GM12891 (cell line): ENCODE measurements at regions not wholly inside any gene's neighbourhood (a gene's known extent, or its start where the extent isn't known, plus 50 kb on each side); places are given as distances from the start of the nearest gene placed in this dataset.

ENCODE experiments used
- DNase-seq: peaks from one replicate; pipeline ENCODE4 v3.0.0; 2011; ENCODE audit warnings: low spot score; ENCODE audit not compliant: insufficient read length
- FAIRE-seq: peaks from 2 replicates; lab custom pipeline; 2011; peaks lifted over from hg19 to GRCh38; lab: Jason Lieb, UNC
- PAX5 ChIP-seq: IDR thresholded peaks from 2 replicates; pipeline ENCODE4 v1.6.1; 2011; ENCODE audit warnings: low read length, moderate library complexity, mild to moderate bottlenecking; ENCODE audit not compliant: insufficient read depth, severe bottlenecking
- POLR2A ChIP-seq: IDR thresholded peaks from 2 replicates; pipeline ENCODE4 v1.6.1; 2011; ENCODE audit warnings: low read depth, low read length, control low read depth
- POLR2AphosphoS5 ChIP-seq: IDR thresholded peaks from 2 replicates; pipeline ENCODE4 v1.6.1; 2011; ENCODE audit warnings: low read depth, low read length, control low read depth
- POU2F2 ChIP-seq: IDR thresholded peaks from 2 replicates; pipeline ENCODE4 v1.6.1; 2011; ENCODE audit warnings: low read depth, mild to moderate bottlenecking, control low read depth, low read length, moderate library complexity
- SPI1 ChIP-seq: IDR thresholded peaks from 2 replicates; pipeline ENCODE4 v1.6.1; 2011; ENCODE audit warnings: low read depth, low read length, control low read depth
- TAF1 ChIP-seq: IDR thresholded peaks from 2 replicates; pipeline ENCODE4 v1.6.1; 2011; ENCODE audit warnings: low read depth, low read length, control low read depth

DNA sequence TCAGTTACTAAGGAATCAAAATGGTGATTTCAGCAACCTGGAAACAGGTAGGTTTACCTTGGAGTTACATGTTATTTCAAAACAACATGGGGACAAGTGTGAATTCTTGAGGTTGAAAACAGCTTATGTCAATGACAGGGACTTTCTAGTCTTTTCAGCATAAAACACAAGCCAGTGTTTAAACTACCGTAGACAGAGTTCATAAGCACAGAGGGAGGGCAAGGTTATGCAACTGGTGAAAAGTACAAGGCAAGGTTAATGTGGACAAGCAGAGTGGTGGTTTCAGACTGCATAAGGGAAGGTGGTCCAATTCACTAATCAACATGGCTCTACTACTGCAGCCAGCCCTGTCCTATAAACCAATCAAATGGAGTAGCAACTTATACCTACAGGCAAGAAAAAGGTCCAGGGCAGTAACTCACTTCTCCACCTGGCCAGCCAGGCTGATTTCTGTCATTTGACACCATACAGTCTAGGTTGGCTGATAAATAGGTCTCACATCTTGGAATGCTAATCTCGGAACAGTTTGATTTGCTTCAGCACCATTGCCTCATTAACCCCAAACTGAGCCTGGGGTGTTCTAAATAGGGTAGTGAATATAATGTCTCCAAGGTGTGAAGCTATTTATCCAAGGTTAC is 250.3 kb upstream of the PROX1 start:
- DNase-seq (no peak), FAIRE-seq (no peak)
- TF ChIP-seq POLR2A (no peak), POU2F2 (no peak), PAX5 (no peak), TAF1 (no peak)

GRCh38 chr1:213738658-213739057 is 249.1 kb upstream of the PROX1 start:
- FAIRE-seq (no peak), DNase-seq (no peak)
- no peak for TF ChIP-seq TAF1
- TF ChIP-seq PAX5, result no peak
- no peak for TF ChIP-seq POLR2AphosphoS5
- TF ChIP-seq POLR2A, result no peak
- TF ChIP-seq SPI1, result no peak
- TF ChIP-seq POU2F2, result no peak

- DNase-seq (no peak), FAIRE-seq (no peak)
- no peak for TF ChIP-seq POU2F2
These were observed 244.8 kb upstream of the PROX1 start for GRCh38 chr1:213742992-213743391.

DNA sequence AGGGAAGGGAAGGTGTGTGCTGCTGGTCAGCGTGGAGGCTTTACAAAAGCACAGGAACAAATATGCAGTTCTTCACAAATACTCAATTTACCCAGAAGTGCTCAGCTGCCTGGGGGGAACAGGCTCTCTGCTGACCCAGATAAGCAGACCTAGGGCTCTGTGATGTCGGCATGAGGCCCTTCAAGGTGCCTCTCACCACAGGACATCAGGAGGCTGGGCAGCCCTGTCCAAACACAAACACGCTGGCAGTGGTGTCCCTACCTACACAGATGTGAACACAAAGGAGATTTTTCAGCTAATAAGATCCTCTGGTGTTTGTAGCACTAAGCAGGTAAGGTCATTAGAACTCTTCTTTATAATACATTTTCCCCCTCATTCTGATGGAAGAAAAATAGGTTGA is 243.0 kb upstream of the PROX1 start:
- no peak for TF ChIP-seq PAX5
- no peak for DNase-seq
- no peak for FAIRE-seq

DNA sequence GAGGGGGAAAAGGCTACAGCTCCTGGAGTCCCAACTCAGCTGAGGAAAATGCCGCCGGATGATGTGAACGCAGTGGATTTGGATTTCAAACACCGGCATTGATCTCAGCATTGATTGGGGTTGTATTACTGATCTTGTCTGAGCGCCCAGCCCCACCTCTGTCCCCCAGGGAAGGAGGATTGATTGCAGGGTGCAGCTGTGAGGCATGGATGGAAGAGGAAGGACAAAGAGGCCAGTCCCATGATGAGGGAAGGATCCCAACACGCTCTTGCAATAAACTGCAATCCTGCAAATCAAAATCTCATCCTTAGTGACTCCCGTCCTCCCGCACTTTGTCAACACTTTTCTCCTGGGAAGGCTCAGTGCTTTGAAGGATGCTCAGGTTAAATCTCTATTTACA is 242.3 kb upstream of the PROX1 start:
- no peak for FAIRE-seq
- no peak for DNase-seq
- TF ChIP-seq POU2F2 (no peak), PAX5 (no peak), POLR2AphosphoS5 (no peak), SPI1 (no peak), POLR2A (no peak), TAF1 (no peak)

- TF ChIP-seq POLR2AphosphoS5 (no peak), SPI1 (no peak)
- FAIRE-seq, result no peak
- DNase-seq, result no peak
These were observed 238.2 kb upstream of the PROX1 start for GRCh38 chr1:213749558-213749957.

- FAIRE-seq, result no peak
- TF ChIP-seq SPI1 (no peak), PAX5 (no peak), POLR2A (no peak), POLR2AphosphoS5 (no peak), POU2F2 (no peak), TAF1 (no peak)
- DNase-seq, result no peak
These were observed 237.3 kb upstream of the PROX1 start for GRCh38 chr1:213750231-213751063.

DNA sequence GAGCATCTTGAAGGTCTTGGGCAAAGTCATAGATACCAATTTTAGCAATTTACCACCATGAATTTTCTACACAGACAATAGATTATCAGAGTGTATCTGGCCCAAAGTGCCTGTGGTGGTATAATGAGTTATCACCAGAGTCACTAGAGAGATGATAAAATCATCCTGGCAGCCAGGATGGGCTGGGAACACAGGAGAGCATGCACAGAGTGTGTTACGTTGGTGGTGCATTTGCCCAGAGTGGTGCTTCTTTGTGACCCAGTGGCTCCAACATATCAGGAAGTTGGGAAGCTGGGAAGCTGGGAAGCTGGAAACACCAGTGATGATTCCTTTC is 236.7 kb upstream of the PROX1 start:
- TF ChIP-seq PAX5 (no peak), SPI1 (no peak), POU2F2 (no peak), POLR2A (no peak), TAF1 (no peak), POLR2AphosphoS5 (no peak)
- FAIRE-seq (no peak), DNase-seq (no peak)

- DNase-seq (no peak), FAIRE-seq (no peak)
- TF ChIP-seq SPI1 (no peak), POU2F2 (no peak), POLR2AphosphoS5 (no peak), TAF1 (no peak), PAX5 (no peak), POLR2A (no peak)
These were observed 228.2 kb upstream of the PROX1 start for GRCh38 chr1:213759359-213760181.
